Left colon (tissue), 2 donors: ENCODE measurements at regions not wholly inside any gene's neighbourhood (a gene's known extent, or its start where the extent isn't known, plus 50 kb on each side); places are given as distances from the start of the nearest gene placed in this dataset.
A peak's percentile ranks its signal among the peaks of the same experiment; 100 is the strongest.

ENCODE experiments used
- ATAC-seq: fragments of 200-7000 bp; cut with Tn5 transposase; one replicate; pipeline ENCODE4 v1.9.1; 2020; ENCODE audit warnings: mild to moderate bottlenecking, moderate library complexity
- DNase-seq, 2 donors: peaks; one replicate each; pipeline ENCODE4 v3.0.0-alpha.2; 2020
- intact Hi-C, 2 donors: fragments of 100-400 bp; cut with DNase I in 1 of 2; cut with micrococcal nuclease in 1 of 2; formaldehyde crosslinking; loops; one replicate each; pipeline versions ENCODE4 v1.11.2 to v1.14.0; 2022; cut with DNase I, micrococcal nuclease
- donor health status: DM: no; HTN: no; CAD: no.
- donor health status: DM: yes; HTN: yes; CAD: no.

DNA sequence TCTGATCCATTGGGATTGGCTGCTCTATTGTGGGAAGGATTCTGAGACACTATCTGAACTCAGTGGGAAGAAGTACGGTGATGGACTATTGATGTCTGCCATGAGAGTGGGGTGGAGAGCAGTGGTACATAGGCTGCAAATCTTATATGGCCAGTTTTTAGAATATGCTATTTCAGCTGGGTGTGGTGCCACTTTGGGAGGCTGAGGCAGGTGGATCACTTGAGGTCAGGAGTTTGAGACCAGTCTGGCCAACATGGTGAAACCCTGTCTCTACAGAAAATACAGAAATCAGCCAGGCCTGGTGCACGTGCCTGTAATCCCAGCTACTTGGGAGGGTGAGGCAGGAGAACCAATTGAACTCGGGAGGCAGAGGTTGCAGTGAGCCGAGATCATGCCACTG lies 505.9 kb downstream of the MED13L start:
- no peak for ATAC-seq
- DNase-seq, result no peak
- intact Hi-C loops, result no loop called here

DNA sequence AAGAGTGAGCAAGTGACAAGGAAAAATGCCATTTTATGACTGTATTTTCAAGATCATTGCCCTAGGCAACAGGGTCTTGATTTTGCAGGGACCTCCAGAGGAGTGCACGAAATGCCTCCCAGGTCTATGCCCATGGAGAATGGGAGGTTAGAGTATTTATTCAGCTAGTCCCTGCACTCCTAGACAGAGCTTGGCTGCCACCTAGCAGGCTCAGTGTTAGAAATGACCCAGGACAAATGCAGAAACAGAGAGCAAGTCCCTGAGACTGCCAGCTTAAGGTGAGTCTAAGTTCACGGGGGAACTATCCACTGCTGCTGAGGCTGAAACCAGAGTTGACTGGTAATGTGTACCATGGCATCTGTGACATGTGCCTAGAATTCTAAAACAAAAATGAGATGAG lies 506.4 kb downstream of the MED13L start:
- intact Hi-C loops, result no loop called here
- ATAC-seq, result peak; percentile 53
- DNase-seq, result no peak

DNA sequence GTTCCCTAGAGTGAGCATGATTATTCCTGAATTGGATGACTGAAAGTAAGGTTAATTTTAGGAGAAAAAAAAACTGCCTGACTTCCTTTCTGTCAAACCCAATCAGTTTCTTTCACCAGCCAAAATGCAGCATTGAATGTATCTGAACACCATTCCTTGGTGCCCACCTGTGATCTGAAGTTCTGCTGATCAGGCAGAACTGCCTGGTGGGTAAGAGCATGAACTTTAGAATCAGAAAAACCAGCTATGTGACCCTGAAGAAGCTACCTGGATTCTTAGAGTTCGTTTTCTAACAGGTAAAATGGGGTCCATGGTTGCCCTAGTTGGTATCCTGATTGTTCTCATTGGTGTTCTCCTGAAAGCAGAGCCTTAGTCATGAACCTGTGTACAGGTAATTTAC lies 506.9 kb downstream of the MED13L start:
- DNase-seq (no peak), ATAC-seq (no peak)
- intact Hi-C loops, result no loop called here

DNA sequence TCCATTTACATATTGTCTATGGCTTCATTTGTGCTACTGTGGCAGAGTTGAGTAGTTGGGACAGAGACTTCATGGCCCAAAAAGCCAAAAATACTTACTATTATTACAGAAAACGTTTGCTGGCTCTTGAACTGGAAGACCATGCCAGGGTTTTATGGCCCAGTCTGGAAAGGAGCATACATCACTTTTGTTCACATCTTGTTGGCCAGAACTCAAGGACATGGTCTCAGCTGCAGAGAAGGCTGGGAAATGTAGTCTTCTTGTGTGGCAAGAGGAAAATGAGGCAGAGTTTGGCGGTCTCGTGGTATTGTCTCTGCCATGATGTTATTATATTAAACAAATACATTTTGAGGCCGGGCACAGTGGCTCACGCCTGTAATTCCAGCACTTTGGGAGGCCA lies 509.6 kb downstream of the MED13L start:
- ATAC-seq, result no peak
- no peak for DNase-seq
- intact Hi-C loops, result no loop called here

DNA sequence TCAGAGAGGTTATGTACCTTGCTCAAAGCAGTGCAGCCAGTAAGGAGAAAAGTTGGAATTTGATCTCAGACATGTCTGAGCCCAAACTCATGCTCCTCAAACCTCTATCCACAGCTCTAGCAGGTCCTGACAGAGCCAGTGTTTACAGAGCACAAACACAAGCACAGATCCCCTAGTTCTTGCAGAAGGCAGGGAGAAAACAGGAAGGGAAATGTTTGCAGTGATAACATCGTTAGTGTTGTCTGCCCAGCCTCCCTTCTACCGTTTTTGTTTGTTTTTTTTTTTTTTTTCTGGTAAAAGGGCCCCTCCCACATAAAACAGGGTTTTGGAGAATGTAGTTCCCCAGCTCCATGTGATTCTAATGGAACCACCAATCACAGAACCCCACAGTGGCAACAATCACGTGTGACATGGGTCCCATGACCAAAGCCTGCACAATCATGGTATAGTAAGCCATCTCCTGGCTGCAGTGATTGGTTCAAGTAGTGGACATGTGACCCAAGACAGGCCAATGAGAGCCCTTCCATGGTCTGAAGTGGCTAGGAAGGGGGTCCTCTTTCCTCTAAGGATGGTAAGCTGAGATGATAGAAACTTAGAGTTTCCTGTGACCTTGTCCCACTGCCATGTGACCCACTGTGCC lies 513.4 kb downstream of the MED13L start:
- intact Hi-C loops, result no loop called here
- ATAC-seq, result no peak

DNA sequence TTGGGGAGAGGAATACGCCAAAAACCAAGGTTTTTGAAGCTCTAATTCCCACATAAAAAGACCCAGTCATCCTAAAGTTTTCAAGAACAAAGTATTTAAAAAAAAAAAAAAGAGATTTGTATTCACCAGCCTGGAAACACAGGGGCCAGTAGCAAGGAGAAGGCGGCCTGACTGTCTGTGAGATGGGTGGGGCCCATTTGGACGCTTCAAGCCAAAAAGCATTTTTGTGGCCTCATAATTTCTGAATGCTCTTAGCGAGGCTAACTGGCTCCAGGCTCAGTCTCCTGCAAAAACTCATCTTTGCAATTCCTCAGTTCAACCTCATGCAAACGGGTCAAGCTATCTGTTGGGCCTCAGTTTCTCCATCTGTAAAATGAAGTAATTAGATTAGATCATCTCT lies 514.1 kb downstream of the MED13L start:
- DNase-seq (no peak), ATAC-seq (no peak)
- intact Hi-C loops, result no loop called here

More for the DNA sequence above, 513.4 kb downstream of the MED13L start:
- DNase-seq, result no peak

DNA sequence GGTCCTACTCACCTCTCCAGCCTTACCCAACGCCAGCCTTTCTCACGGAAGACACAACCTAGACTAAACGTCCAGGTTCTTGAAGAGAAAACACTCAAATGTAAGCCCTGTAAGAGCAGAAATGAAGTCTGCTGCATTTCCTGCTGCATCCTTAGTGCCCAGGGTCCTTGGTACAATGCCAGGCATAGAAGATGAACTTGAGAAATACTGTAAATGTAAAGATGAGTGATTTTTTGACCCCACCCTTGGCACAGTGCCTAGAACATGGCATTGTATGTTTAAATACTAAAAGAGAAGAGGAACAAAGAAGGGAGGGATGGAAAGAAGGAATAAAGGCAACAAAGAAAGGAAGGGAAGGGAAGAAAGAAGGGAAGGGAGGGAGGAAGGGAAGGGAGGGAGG lies 514.6 kb downstream of the MED13L start:
- no peak for DNase-seq
- ATAC-seq, result no peak
- intact Hi-C loops, result no loop called here

DNA sequence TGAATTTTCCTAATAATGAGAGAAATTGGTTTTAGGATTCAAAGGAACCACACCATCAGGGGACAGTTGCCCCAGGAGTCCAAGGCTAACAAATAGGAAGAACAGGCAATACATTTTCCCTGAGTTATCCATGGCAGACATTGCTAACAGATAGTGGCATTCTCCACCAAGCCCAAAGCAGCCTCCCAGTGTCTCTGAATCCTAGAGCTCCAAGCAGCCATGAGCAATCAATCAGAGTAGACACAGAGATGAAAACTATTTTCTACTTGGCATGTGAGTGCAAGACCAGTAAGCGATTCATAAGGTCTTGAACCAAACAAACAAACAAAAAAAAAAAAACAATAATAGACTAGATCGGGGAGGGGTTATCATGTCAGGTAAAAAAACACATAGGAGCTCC lies 515.7 kb downstream of the MED13L start:
- intact Hi-C loops, result no loop called here
- no peak for ATAC-seq
- DNase-seq, result no peak

DNA sequence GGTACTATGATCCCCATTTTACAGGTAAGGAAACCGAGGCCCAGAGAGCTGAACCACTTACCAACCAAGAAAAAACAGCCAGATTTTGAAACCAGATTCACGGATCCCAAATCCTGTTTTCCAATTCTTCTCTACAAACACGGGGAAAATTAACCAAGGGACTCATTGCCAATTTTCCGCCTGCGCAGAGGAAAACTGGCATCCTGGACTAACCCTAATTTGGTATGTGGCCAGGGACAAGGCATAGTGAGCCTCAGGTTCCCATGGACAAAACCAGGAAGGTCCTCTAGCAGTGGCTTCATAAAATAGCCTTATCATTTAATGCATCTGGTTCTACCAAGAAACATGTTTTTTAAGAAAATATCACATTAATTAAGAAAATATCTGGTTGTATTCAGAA lies 517.3 kb downstream of the MED13L start:
- intact Hi-C loops, result no loop called here
- ATAC-seq (no peak), DNase-seq (no peak)

DNA sequence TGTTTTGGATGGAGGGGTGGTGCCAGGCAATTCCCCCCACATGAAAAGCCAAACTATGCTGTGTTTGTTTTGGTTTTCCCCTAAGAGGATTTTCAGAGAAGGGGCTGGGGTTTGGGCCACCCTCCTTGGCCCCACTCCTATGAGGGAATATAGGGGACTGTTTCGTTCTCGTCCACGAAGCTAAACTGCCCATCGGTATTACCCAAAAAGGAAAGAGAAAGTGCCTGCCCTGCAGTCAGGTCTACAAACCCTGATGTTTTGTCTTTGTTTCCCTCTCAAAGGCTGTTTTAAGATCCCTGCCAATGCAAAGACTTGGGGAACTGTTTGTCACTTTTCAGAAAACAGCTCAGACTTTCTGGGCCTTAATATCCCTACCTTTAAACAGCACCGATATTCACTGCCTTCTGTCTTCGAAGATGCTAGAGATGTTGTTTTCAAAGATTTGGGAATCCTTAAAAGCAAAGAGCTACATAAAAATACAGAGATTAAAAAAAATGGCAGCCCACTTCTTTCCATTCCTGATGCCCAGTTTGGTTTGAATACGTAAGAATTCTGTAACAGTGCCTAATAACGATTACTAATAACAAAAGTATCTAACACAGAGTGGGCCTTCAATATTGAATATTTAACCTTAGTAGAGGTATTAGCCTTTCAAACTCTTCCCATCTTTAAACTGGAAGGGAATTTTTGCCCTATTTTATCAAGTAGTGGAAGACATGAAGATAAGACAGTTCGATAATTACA lies 518.4 kb downstream of the MED13L start:
- no peak for ATAC-seq

DNA sequence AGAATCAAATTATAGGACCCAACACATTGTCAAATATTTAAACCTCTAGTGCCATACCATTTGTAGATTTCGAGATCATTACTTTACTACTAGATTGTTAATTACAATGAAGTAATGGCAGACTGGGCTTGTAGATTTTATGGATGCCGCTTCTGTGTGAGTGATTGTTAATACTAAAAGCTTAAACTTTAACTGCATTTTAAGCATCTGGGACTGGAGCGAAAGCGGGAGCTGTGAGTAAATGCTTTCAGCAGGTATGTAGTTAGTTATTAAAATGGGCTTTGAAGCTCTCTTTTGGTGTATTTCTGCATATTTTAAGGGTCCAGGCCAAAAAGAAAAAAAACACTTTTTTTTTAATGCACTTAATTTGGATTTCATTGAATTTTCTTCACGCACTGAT lies 519.3 kb downstream of the MED13L start:
- DNase-seq, result no peak
- intact Hi-C loops, result loop anchor here (10.0 kb wide), 2 partner anchors 157 to 1093 kb away; no protein-coding TSS in a partner anchor
- ATAC-seq, result no peak

More for the DNA sequence above, 518.4 kb downstream of the MED13L start:
- intact Hi-C loops, result loop anchor here (10.0 kb wide), 2 partner anchors 156 to 1094 kb away; no protein-coding TSS in a partner anchor
- no peak for DNase-seq

DNA sequence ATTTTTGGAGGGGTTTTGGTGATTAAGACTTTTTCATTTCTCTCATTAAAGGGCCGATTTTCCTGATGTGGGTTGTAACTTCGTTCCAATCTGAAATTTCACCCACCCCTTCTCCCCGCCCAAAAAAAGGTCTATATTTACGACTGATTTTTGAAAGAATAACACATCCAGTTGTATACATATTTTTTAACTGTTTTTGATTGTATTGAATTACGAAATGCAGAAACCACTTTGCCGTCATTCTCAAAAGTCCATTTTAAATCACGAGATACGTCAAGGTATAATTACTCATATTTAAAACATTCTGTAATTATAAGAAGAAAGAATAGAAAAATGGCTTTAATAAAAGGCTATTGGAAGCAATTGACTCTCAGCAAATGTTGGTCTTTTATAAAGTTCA lies 520.7 kb downstream of the MED13L start:
- intact Hi-C loops, result loop anchor here (10.0 kb wide), 2 partner anchors 158 to 1092 kb away; no protein-coding TSS in a partner anchor
- DNase-seq (no peak), ATAC-seq (no peak)

DNA sequence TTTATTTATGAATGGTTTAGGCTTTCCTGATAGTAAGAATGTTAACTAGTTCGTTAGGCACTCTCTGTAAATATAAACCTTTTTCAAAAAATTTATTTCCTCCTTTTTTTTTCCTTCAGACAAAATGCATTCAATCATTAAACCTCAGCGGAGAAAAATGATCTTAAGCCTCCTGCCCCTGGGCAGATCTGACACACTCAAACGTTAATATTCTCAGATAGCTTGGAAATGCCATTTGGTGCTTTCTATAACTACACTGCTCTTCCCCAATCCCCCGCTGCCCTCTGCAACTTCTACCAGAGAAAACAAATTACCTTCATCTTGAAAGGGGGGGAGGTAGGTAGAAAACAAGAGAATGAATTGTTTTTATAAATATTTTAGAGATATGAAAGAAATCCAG lies 521.2 kb downstream of the MED13L start:
- no peak for ATAC-seq
- intact Hi-C loops, result loop anchor here (10.0 kb wide), 2 partner anchors 159 to 1091 kb away; no protein-coding TSS in a partner anchor
- no peak for DNase-seq

DNA sequence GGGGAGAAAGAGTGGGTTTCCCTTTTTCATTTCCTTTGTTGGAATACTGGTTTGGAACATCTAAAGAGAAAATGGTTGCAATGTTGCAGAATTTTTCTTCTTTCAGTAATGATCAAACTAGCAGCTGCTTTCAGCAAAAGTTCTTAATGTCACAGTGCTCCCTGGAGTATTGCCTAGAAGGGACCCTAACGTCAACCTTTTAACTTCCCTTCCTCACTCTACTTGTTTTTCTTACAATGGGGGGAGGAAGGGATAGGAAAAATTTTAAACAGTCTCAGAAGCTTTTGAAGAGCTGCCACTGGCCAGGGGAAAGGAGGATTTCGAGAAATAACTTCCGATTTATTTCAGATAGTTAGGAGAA lies 521.8 kb downstream of the MED13L start:
- DNase-seq, result no peak
- ATAC-seq, result no peak
- intact Hi-C loops, result loop anchor here (10.0 kb wide), 2 partner anchors 159 to 1091 kb away; no protein-coding TSS in a partner anchor

DNA sequence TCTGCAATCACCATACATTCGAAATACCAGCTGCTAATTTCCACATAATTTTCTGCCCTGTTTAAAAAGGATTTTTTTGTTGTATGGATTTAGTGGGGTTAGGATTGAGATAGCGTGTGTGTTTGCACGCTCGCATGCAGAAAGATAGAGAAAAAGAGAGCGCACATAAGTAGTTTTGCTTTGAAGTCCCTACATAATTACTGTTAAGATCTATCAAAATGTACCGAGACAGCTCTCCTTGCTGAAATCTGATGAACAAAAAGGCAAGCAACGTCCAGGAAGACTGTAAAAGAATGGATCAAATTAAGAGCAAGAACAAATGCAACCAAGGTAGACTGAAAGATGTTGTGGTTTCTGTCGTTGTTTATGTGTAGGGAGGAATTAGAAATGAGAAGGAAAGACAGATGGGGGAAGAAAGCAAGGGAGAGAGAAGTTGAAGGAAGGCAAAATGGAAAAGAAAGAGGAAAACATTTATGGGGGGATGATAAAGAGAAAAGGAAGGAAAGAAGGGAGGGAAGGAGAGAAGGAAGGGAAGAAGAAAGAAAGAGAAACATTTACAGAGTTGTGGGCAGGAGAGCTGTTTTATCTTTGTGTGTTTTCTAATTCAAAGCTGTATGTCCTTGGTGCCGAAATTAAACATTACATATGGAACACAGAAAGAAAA lies 522.3 kb downstream of the MED13L start:
- intact Hi-C loops, result loop anchor here (10.0 kb wide), 2 partner anchors 160 to 1090 kb away; no protein-coding TSS in a partner anchor
- DNase-seq (no peak), ATAC-seq (no peak)

DNA sequence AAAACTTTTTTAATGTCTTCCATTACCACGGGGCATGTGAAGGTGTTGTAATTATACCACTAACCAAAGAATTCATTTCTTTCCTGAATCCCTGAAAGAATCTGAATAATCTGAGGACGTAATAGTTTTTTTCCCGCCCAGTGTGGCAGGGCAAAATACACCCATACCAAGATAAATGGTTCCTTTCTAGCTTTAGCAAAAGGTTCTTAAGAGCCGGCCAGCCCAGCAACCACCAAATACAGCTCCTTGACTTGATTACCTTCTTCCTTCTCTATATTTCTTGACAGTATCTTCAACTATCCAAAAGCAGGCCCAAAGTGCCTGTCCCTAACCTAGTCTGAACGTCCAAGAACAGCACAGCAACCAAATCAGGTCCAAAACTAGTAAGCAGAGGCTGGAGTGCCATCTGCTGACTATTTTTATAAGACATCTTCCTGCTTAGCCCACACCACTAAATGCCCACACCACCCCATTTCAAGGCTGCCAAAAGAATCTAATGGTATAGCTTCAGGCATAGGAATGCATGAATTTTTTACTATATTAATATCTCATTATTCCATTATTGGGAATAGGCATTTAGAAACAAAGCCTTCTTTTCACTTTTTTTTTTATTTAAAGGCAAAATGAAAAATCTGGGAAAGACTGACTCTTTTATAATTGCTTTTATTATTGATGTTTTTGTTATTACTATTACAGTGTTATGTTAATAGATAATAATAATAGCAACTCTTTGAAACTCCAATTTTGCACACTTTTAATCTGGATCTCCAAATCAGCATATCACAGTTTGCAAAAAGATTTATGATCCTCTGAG lies 524.4 kb downstream of the MED13L start:
- ATAC-seq (peak; percentile 91), DNase-seq (no peak)
- intact Hi-C loops, result loop anchor here (2.0 to 10.0 kb wide), 3 partner anchors 162 to 1090 kb away; no protein-coding TSS in a partner anchor

DNA sequence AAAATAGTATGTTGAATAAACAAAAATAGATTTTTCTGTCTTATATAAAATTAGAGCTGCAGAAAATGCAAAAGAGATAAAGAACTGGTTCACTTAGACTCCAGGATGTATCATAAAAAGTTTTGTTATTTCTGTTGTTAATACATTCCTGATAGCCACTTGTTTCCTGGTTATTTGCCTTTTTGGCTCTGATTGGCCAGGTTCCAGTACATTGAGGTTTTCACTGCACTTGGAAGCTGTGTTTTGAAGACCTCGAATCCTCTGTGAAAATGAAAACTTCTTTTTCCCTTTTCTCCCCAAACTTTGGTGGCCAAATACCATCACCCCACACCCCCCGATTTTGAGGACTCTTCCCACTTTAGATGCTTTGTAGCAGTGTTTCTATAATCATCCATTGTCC lies 525.3 kb downstream of the MED13L start:
- ATAC-seq, result no peak
- DNase-seq, result no peak
- intact Hi-C loops, result loop anchor here (2.0 to 10.0 kb wide), 3 partner anchors 163 to 1089 kb away; no protein-coding TSS in a partner anchor

DNA sequence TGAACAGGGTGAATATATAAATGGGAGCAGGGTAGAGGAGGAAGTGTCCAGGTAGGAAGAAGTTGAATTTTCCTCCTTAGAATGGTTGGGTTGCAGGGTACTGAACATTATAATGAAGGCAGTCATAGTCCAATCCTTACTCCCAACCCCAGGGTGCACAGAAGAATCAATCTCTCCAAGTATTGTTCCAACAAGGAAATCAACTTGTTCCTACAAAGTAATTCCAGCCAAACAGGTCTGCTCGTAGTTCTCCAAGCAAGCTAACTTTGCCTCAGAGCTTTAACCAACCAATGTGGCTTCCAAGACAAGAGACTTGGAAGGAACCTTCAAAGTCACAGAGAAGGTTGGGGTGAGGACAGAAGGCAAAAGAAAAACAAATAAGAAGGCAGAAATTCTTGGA lies 527.2 kb downstream of the MED13L start:
- DNase-seq (no peak), ATAC-seq (peak; percentile 58)
- intact Hi-C loops, result loop anchor here (10.0 kb wide), 2 partner anchors 164 to 1086 kb away; no protein-coding TSS in a partner anchor
